ENCODE measurements at regions not wholly inside any gene's neighbourhood (a gene's known extent, or its start where the extent isn't known, plus 50 kb on each side); places are given as distances from the start of the nearest gene placed in this dataset.
"Not testable (repeated sequence)": the region's sequence is repeated elsewhere in the genome, so short reads cannot be mapped to it uniquely, and the experiment has no call there.

DNA sequence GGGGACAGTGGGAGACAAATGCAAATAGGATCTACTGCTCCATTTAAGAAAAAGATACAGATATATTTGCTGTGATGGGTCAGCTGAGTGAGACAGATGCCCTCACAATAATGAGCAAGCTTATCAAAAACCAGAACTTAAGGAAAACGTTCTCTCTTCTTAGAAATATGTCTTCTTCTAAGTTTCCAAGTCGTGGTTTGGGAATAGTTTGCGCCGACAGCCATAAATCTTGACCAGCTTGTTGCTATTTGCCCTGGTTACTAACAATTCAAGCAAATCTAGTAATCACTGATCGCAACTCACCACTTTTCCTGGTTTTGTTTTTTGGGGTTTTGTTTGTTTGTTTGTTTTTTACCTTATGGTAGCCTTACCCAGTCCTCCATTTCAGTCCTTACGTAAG is 67.6 kb upstream of the GUCY1A1 start:
- H3K4me3 Mint-ChIP-seq, result no peak overlapping the region
- H3K9me3 Mint-ChIP-seq, result no peaks in the 10 kb centered on the region
- no peak overlapping the region for H3K27ac Mint-ChIP-seq
- no peaks in the 10 kb centered on the region for H3K4me1 Mint-ChIP-seq
- H3K36me3 Mint-ChIP-seq, result no peaks in the 10 kb centered on the region
- DNase-seq (ENCODE audit: low spot score in 2 of 2) (no peak), ATAC-seq (no peak)

DNA sequence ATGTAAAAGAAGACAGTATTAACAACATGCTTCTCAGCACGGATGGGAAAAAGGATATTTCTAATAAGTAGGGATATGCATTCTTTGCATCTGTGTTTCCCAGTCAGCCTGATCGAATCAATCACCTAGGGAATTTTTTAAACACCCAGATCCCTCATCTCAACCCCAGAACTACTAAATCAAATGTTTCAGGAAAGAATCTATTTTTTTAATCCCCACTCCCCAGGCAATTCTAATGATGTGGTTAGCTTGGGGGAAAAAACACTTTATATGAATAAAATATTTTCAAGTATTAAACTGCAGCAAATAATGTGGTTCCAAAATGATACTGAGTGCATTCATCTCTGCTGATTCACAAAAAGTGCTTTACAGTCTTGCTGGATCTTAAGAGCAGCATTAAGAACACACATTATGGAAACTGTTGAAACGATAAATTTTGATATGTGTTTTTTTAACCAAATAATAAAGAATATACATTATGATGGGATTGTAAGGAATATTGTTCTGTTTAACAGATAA is 68.7 kb upstream of the GUCY1A1 start:
- Mint-ChIP-seq H3K27ac (no peak overlapping the region), H3K4me1 (no peaks in the 10 kb centered on the region), H3K4me3 (no peak overlapping the region), H3K36me3 (no peaks in the 10 kb centered on the region), H3K9me3 (no peaks in the 10 kb centered on the region)
- no peak for DNase-seq (ENCODE audit: low spot score in 2 of 2)
- no peak for ATAC-seq

DNA sequence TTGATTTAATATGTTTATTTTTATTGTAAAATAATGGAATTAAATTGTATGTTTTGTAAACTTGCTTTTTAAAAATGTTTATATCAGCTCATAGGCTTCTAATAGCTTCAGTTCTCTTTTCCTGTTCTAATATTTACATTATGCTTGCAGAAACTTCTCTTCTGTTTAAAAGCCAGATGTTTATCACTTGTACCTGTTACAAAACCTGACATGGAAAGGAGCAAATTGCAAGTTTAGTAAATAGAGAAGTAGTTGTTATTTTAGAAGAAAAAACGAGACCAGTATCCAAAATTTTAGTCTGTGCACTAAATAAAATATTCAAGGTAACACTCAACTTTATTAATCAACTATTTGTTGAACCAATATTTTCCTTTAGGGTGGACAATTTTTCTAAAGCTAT is 69.4 kb upstream of the GUCY1A1 start:
- Mint-ChIP-seq H3K9me3 (no peaks in the 10 kb centered on the region), H3K4me3 (no peak overlapping the region), H3K27ac (no peak overlapping the region), H3K36me3 (no peaks in the 10 kb centered on the region), H3K4me1 (no peaks in the 10 kb centered on the region)
- ATAC-seq (no peak), DNase-seq (ENCODE audit: low spot score in 2 of 2) (no peak)

DNA sequence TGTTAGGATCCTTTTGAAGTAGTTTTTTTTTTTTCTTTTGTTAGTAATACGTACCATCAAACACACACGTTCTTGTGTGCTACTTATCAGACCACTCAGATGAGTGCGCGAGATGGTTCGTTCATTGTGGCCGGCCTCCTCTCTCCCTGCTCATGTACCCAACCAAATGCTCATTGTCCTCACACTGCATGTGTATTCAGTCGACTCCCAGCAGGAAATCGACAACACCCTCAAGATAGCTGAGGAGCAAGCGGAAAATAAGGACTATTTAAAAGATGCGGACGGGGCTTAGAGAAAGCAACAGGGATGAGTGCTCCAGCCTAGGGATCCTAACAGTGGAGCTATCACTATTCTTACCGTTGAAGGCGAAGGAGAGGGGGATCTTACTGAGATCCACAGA is 72.9 kb upstream of the GUCY1A1 start:
- ATAC-seq, result peak; percentile 16
- Mint-ChIP-seq H3K4me3 (no peak overlapping the region), H3K4me1 (no peaks in the 10 kb centered on the region), H3K36me3 (no peaks in the 10 kb centered on the region), H3K9me3 (no peaks in the 10 kb centered on the region), H3K27ac (no peak overlapping the region)
- DNase-seq (ENCODE audit: low spot score in 2 of 2), result no peak

DNA sequence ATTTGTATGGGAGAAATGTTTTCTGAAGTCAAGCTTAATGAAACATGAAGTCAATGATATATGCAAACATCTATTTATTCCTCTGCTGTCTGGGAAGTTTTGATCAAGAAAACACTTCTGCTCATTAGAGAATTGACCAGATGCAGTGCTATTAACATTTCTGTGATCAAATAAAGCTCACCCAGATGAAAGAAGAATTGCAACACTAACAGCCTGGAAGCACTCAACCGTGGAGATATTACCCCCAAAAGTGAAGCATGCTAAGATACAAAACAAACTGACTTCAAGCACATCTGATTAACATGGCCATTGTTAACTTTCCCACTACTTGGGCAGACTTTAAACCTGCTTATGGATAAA is 73.7 kb upstream of the GUCY1A1 start:
- ATAC-seq (no peak), DNase-seq (ENCODE audit: low spot score in 2 of 2) (no peak)
- Mint-ChIP-seq H3K4me1 (no peaks in the 10 kb centered on the region), H3K36me3 (no peaks in the 10 kb centered on the region), H3K9me3 (no peaks in the 10 kb centered on the region), H3K27ac (no peak overlapping the region), H3K4me3 (no peak overlapping the region)

DNA sequence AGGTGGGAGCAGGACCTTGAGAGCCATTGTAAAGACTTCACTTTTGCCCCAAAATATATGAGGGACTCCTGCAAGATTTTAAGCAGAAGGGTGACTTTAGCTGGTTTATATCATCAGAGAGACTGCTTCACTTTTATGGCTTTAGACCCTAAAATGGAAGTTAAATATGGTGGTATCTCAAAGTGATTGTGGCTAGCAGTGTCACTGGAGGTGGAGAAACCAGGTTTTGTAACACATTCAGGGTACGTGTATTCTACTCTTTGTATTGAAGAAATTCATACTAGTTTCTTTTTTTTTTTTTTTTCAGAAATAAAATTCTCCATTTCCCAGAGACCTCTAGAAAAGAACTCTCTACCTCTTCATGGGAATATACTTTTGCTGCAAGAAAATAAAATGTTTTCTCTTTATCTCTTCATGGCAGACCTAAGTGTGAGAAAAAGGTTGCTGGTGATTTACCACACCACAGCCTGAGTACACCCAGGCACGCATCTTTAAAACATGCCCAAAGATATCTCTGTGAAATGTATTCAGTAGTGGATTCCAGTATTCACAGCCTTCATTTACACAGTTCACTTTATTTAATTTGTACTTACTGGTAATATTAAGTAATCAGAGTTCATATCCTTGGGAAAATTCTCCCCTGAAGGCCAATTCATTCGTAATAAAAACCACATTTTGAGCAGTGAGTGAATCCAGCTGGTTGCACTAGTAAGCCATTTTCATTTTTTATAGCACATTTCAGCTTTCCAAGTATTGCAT is 74.3 kb upstream of the GUCY1A1 start:
- no peaks in the 10 kb centered on the region for H3K4me1 Mint-ChIP-seq
- ATAC-seq (no peak), DNase-seq (ENCODE audit: low spot score in 2 of 2) (no peak)
- H3K4me3 Mint-ChIP-seq, result no peak overlapping the region
- H3K27ac Mint-ChIP-seq, result no peak overlapping the region
- H3K36me3 Mint-ChIP-seq, result no peaks in the 10 kb centered on the region
- no peaks in the 10 kb centered on the region for H3K9me3 Mint-ChIP-seq

DNA sequence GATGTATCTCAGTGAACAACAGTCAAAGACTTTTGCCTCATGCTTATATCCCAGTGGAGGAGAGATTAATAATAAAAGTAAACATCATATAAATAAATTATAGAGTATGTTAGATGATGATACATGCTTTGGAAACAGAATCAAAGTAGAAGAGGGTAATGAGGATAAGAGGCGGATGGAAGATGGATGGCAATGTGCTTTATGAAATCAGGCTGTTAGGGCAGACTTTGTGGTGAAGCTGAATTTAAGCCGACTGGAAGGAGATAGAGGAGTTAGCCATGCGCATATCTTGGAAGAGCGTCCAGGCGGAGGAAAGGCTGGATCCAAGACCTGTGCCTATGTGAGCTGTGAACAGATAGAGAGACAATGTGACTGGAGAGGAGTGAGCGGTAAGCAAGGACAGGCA is 74.9 kb upstream of the GUCY1A1 start:
- H3K27ac Mint-ChIP-seq, result no peak overlapping the region
- no peak for ATAC-seq
- H3K9me3 Mint-ChIP-seq, result no peaks in the 10 kb centered on the region
- H3K36me3 Mint-ChIP-seq, result no peaks in the 10 kb centered on the region
- H3K4me1 Mint-ChIP-seq, result no peaks in the 10 kb centered on the region
- no peak overlapping the region for H3K4me3 Mint-ChIP-seq
- no peak for DNase-seq (ENCODE audit: low spot score in 2 of 2)

DNA sequence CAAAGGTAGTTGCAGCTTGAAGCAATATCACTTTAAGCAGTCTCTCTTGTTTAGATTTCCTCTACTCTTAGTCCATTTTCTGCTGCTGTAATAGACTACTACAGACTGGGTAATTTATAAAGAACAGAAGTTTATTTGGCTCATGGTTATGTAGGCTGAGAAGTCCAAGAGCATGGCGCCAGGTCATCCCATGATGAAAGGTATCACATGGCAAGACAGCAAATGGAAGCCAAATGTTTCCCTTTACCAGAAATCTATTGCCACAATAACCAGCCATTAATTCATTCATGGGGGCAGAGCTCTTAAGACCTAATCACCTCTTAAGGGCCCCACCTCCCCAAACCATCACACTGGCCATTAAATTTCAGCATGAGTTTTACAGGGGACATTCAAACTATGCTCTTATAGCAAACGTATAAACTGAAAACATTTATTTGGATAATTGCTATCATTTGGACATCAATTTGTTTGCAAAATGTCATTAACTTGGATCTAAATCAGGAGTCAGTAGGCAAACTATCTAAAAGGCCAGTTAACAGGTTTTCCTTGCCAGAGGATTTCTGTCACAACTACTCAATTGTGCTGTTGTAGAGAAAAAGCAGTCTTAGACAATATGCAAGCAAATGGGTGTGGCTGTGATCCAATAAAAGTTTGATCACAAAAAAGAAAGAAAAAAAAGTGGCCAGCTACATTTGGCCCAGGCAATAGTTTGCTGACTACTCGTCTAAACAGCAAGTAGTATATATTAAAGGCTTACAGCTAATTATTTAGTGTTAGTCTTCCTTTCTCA is 75.7 kb upstream of the GUCY1A1 start:
- ATAC-seq, result no peak
- DNase-seq (ENCODE audit: low spot score in 2 of 2), result no peak
- no peaks in the 10 kb centered on the region for H3K36me3 Mint-ChIP-seq
- H3K4me1 Mint-ChIP-seq, result no peaks in the 10 kb centered on the region
- H3K27ac Mint-ChIP-seq, result no peak overlapping the region
- H3K9me3 Mint-ChIP-seq, result peaks cover 4% of the 10 kb centered on the region
- no peak overlapping the region for H3K4me3 Mint-ChIP-seq

DNA sequence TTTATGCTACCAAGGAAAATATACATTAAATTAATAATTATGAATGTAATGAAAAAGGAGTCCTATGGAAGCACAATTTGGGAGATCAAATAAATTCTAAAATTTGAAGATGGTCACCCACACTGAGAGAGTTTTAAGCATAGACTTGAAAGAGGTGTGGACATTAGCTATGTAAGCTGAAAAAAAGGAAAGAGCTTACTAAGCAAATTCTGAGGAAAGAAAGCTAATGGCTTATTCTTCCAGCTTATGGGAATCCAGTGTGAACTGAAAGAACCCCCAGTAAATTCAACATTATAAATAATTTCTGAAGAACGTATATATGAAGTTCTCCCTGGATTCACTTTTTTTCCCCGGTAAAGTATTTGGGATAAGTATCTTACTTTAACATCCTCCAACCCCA is 78.2 kb upstream of the GUCY1A1 start:
- no peaks in the 10 kb centered on the region for H3K4me1 Mint-ChIP-seq
- H3K9me3 Mint-ChIP-seq, result peaks cover 4% of the 10 kb centered on the region
- no peak overlapping the region for H3K4me3 Mint-ChIP-seq
- H3K27ac Mint-ChIP-seq, result no peak overlapping the region
- H3K36me3 Mint-ChIP-seq, result no peaks in the 10 kb centered on the region
- DNase-seq (ENCODE audit: low spot score in 2 of 2), result no peak
- ATAC-seq, result no peak

DNA sequence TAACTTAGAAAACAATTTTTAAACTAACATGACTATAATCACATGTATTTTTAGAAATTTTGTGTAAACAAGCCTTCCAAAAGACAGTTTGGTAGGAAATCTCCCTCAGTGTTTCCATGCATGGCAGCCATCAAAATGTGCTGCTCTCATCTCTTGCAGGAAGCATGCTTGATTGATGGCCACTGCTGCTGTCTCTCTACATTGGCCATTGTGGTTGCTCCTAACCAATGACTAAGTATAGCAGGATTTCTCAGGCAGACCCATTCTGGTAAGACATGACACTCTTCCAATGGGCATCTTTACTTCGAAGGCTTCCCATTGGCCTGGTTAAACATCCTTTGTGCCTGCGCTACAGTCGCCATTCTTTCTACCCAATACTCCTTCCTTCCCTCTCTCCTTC is 78.9 kb upstream of the GUCY1A1 start:
- H3K4me3 Mint-ChIP-seq, result no peak overlapping the region
- DNase-seq (ENCODE audit: low spot score in 2 of 2) (no peak), ATAC-seq (no peak)
- peaks cover 4% of the 10 kb centered on the region for H3K9me3 Mint-ChIP-seq
- no peaks in the 10 kb centered on the region for H3K4me1 Mint-ChIP-seq
- no peaks in the 10 kb centered on the region for H3K36me3 Mint-ChIP-seq
- H3K27ac Mint-ChIP-seq, result no peak overlapping the region

DNA sequence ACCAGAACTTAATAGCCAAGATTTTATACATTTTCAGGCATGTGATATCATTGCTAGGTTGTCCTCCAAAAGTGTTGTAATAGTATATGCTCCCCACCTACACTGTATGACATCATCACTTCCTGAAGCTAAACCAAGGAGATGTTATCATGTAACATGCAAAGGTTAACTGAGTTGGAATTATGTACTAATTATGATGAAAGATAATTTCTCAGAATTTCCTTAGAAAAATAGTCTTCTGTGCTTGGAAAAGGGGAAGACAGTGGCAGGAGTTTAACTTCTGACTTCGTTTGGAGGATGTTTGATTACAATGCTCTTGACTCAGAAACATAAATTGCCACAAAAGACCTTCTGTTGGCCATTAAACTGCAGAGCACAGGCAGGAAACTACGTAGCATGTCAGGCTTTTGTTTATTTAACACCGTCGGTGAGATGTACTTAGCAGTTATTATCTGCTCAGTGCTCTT is 83.6 kb upstream of the GUCY1A1 start:
- Mint-ChIP-seq H3K9me3 (peaks cover 8% of the 10 kb centered on the region), H3K36me3 (no peaks in the 10 kb centered on the region), H3K4me3 (no peak overlapping the region), H3K27ac (no peak overlapping the region), H3K4me1 (no peaks in the 10 kb centered on the region)
- DNase-seq (ENCODE audit: low spot score in 2 of 2) (no peak), ATAC-seq (no peak)

DNA sequence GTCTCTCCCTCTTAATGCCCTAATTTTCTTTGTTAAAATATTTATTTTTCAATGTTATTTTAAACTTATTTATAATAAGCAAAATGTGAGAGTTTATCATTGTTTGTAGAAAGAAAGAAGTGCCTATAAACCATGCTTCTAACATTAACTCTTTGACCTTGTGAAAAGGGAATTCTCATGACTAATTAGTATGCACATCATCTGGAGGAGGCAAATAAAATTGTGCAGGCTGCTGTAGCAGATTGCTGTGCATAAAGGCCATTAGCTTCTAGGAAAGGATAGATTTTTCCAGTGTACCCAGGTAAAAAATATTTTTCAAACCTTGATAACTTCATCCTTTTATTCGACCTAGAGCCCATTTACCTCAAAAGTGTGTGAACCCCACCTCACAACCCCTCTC is 84.6 kb upstream of the GUCY1A1 start:
- H3K4me3 Mint-ChIP-seq, result no peak overlapping the region
- peaks cover 8% of the 10 kb centered on the region for H3K9me3 Mint-ChIP-seq
- H3K27ac Mint-ChIP-seq, result no peak overlapping the region
- ATAC-seq, result no peak
- H3K36me3 Mint-ChIP-seq, result no peaks in the 10 kb centered on the region
- no peaks in the 10 kb centered on the region for H3K4me1 Mint-ChIP-seq
- DNase-seq (ENCODE audit: low spot score in 2 of 2), result no peak

DNA sequence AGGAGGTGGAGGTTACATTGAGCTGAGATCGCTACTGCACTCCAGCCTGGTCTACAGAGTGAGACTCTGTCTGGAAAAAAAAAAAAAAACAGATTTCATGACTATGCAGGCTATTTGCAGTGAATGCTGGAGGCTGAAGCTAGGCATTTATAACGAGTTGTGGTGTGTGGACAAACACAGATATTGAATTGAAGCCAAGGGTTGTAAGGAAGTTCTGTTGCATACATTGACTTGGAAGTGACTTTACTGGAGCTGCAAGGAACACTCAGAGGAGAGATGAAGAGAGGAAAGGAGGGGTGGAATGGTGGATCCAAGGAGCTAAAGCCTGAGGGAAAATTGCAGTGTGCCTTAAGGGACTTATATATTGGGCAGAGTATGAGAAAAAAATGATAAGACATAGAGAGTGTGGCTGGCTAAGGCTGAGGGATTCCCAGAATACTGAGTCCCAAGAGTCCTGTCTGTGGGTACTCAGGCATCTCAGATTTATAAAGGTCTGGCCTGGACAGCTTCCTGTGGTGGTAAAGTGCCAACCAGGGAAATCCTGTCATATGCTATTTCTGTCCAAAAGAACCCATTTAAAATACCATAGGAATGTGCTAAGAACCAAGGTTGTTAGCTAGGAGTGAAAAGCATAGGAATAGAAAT is 87.8 kb upstream of the GUCY1A1 start:
- Mint-ChIP-seq H3K9me3 (peaks cover 3% of the 10 kb centered on the region), H3K4me1 (no peaks in the 10 kb centered on the region), H3K36me3 (no peaks in the 10 kb centered on the region), H3K4me3 (no peak overlapping the region), H3K27ac (no peak overlapping the region)
- ATAC-seq (no peak), DNase-seq (ENCODE audit: low spot score in 2 of 2) (no peak)

DNA sequence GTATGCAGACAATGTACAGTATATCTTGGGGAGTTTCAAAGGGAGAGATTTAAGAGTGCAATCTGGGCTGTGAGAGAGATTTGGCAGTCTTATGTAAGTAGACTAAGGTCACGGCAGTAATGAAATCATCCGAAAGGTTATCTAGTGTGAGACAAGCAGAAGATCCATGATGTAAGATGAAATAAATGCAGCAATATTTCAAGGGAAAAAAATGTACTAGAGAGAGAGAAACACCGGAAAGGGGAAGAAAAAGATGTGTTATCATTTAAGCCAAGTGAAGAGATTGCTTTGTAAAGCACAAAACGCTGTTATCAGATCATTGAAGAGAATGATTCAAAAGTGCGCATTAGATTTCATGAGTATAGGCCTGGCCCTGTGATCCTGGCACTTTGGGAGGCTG is 88.4 kb upstream of the GUCY1A1 start:
- no peaks in the 10 kb centered on the region for H3K4me1 Mint-ChIP-seq
- H3K4me3 Mint-ChIP-seq, result no peak overlapping the region
- no peaks in the 10 kb centered on the region for H3K36me3 Mint-ChIP-seq
- H3K9me3 Mint-ChIP-seq, result peaks cover 3% of the 10 kb centered on the region
- no peak overlapping the region for H3K27ac Mint-ChIP-seq
- no peak for ATAC-seq
- no peak for DNase-seq (ENCODE audit: low spot score in 2 of 2)

DNA sequence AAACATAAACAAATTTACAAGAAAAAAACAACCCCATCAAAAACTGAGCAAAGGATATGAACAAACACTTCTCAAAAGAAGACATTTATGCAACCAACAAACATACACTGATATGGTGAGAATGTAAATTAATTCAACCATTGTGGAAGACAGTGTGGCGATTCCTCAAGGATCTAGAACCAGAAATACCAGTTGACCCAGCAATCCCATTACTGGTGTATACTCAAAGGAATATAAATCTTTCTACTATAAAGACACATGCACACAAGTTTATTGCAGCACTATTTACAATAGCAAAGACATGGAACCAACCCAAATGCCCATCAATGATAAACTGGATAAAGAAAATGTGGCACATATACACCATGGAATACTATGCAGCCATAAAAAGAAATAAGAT is 92.3 kb upstream of the GUCY1A1 start:
- not testable (repeated sequence) for H3K27ac Mint-ChIP-seq; H3K9me3 Mint-ChIP-seq; H3K4me3 Mint-ChIP-seq; H3K36me3 Mint-ChIP-seq; H3K4me1 Mint-ChIP-seq; ATAC-seq; DNase-seq (ENCODE audit: low spot score in 2 of 2)

DNA sequence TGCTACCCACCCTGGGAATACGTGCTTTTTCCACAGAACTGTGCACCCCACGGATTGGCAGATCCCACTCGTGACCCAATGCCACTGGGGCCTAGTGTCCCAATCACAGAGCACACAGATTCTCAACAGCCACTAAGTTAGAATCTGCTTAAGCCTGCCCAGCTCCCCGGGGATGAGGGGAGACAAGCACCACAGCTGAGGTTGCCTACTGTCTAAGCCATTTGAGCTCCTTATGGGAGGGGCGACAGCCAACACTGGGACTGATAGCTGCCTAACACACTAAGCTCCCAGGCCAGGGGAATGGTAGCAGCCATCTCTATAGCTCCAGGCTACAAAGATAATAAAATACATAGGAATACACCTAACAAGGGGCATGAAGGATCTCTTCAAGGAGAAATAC is 93.5 kb upstream of the GUCY1A1 start:
- no peak overlapping the region for H3K27ac Mint-ChIP-seq
- peaks cover 3% of the 10 kb centered on the region for H3K9me3 Mint-ChIP-seq
- ATAC-seq (no peak), DNase-seq (ENCODE audit: low spot score in 2 of 2) (no peak)
- H3K36me3 Mint-ChIP-seq, result no peaks in the 10 kb centered on the region
- H3K4me1 Mint-ChIP-seq, result no peaks in the 10 kb centered on the region
- no peak overlapping the region for H3K4me3 Mint-ChIP-seq

Data from stimulated activated effector memory CD8-positive, alpha-beta T cell treated with anti-CD3 and anti-CD28 coated beads, Interleukin-12 subunit alpha, Interleukin-12 subunit beta, amount 100 ng/mL, for 72 hours (primary cell).